ENCODE measurements at regions not wholly inside any gene's neighbourhood (a gene's known extent, or its start where the extent isn't known, plus 50 kb on each side); places are given as distances from the start of the nearest gene placed in this dataset.

DNA sequence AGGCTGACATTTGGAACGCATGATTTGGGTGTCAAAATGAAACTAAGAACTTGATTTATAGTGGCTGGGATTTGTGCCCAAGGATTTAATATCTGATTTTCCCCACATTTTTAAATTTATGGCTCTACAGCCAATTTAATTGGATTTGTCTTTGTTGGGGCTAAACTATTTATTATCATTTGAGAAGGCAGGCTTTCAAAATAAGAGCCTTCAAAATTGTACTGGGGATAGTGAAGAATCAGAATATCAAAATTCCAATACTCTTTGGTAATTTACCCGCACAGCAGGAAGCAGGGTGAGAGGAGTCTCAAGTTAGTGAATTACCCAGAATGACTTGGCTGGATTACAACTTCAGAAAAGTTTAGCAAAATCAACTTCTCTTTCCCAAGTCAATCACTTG is 278.1 kb downstream of the LRATD1 start:
- TF ChIP-seq EP300 (IDR thresholded peaks at IDR 0.05; ENCODE audit: borderline replicate concordance) (no peak), RAD21 (IDR thresholded peaks at IDR 0.05; ENCODE audit: low read depth) (no peak), CEBPB (IDR thresholded peaks at IDR 0.05) (no peak), YY1 (IDR thresholded peaks at IDR 0.05; ENCODE audit: low read depth) (no peak), TEAD4 (IDR thresholded peaks at IDR 0.05) (no peak), TAF1 (IDR thresholded peaks at IDR 0.05; ENCODE audit: low read depth) (no peak), NFIC (IDR thresholded peaks at IDR 0.05) (no peak), REST (IDR thresholded peaks at IDR 0.05; ENCODE audit: low read depth) (no peak), FOXM1 (IDR thresholded peaks at IDR 0.05; ENCODE audit: borderline replicate concordance, low read depth) (no peak)
